Stomach (tissue), 8 donors: ENCODE measurements at regions not wholly inside any gene's neighbourhood (a gene's known extent, or its start where the extent isn't known, plus 50 kb on each side); places are given as distances from the start of the nearest gene placed in this dataset.

Experiments
- DNase-seq, 2 donors: peaks; one replicate each; pipeline versions ENCODE4 v3.0.0 to v3.0.0-alpha.2; 2013 to 2019
- H3K27ac ChIP-seq, 5 donors: fragments of 200-600 bp in 4 of 5; sonication (generic) in 4 of 5; one replicate each; pipeline ENCODE4 v1.5.1; 2013 to 2019; ENCODE audit warnings: mild to moderate bottlenecking in 1 of 5, moderate library complexity in 1 of 5
- H3K27me3 ChIP-seq, 3 donors: fragments of 200-600 bp; sonication (generic); one replicate each; pipeline ENCODE4 v1.5.1; 2017 to 2019; ENCODE audit warnings: mixed run types in 1 of 3
- H3K36me3 ChIP-seq, 4 donors: fragments of 200-600 bp; sonication (generic); 1 replicate in 3 of 4; 2 replicates in 1 of 4; pipeline ENCODE4 v1.5.1; 2016 to 2019
- H3K4me1 ChIP-seq, 4 donors: fragments of 200-600 bp; sonication (generic); one replicate each; pipeline ENCODE4 v1.5.1; 2016 to 2019
- H3K4me3 ChIP-seq, 4 donors: fragments of 200-600 bp; sonication (generic) in 3 of 4; one replicate each; pipeline ENCODE4 v1.5.1; 2016 to 2019; ENCODE audit warnings: mild to moderate bottlenecking in 1 of 4
- H3K9me3 ChIP-seq, 4 donors: fragments of 200-600 bp; sonication (generic); one replicate each; pipeline ENCODE4 v1.5.1; 2016 to 2019
- EP300 ChIP-seq: sonication (generic); formaldehyde crosslinking; IDR thresholded peaks from one replicate; pipeline ENCODE4 v1.6.1; 2017; ENCODE audit warnings: antibody characterized with exemption
- POLR2A ChIP-seq, 4 donors: fragments of 450-650 bp; IDR thresholded peaks; one replicate each; pipeline ENCODE4 v1.6.1; 2016; ENCODE audit warnings: antibody characterized with exemption in 4 of 4, control low read depth in 2 of 4, mild to moderate bottlenecking in 1 of 4, moderate library complexity in 1 of 4
- POLR2AphosphoS5 ChIP-seq, 3 donors: sonication (generic); formaldehyde crosslinking; IDR thresholded peaks; one replicate each; pipeline ENCODE4 v1.6.1; 2016; ENCODE audit warnings: antibody characterized with exemption in 3 of 3
- WGBS, 5 donors: extraction: QIAGEN DNeasy Blood & Tissue Kit in 3 of 5; methylation state at CpG; one replicate each; pipeline versions ENCODE4 v1.1.5 to v1.1.7; 2013 to 2018; 5-methylcytosine and 5-hydroxymethylcytosine counted together
- intact Hi-C: fragments of 100-400 bp; cut with DNase I; formaldehyde crosslinking; loops from one replicate; pipeline ENCODE4 v1.15.1; 2023; ENCODE audit warnings: low total_unique reads
- TF ChIP-seq, protein P1 (sequence below), 7 experiments: fragments of 450-650 bp in 4 of 7; fragments of 200-600 bp in 3 of 7; sonication (generic) in 3 of 7; IDR thresholded peaks; one replicate each; pipeline ENCODE4 v1.5.1; 2016 to 2019; ENCODE audit warnings: antibody characterized with exemption in 7 of 7, control low read depth in 2 of 7, mild to moderate bottlenecking in 1 of 7
- donor health status: healthy with polysubstance abuse.
- donor health status: Bipolar disorder and iron deficiency.
- donor health status: healthy.

DNA sequence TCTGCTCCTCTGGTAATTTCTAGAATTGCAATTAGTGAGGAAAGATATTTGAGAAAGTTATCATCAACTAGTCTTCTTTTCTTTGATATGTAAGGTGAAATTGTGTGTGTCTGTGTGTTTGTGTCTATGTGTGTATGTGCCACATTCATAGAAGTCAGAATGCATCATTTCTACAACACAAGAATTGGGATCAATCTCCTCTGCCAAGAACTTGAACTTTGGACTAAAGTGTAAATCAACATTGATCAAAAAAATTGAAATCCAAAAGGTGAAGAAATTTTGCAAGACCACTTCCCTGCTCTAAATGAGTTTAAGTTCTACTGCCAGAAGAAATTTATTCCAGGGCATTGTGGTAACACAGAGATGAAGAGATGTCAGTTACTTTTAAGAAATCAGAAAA lies 1072.8 kb downstream of the GRM8 start:
- H3K27ac ChIP-seq: no peak overlapping the region
- TF ChIP-seq POLR2A (IDR thresholded peaks at IDR 0.05) (no peak), EP300 (no peak), POLR2AphosphoS5 (IDR thresholded peaks at IDR 0.05) (no peak)
- TF ChIP-seq, protein P1, sequence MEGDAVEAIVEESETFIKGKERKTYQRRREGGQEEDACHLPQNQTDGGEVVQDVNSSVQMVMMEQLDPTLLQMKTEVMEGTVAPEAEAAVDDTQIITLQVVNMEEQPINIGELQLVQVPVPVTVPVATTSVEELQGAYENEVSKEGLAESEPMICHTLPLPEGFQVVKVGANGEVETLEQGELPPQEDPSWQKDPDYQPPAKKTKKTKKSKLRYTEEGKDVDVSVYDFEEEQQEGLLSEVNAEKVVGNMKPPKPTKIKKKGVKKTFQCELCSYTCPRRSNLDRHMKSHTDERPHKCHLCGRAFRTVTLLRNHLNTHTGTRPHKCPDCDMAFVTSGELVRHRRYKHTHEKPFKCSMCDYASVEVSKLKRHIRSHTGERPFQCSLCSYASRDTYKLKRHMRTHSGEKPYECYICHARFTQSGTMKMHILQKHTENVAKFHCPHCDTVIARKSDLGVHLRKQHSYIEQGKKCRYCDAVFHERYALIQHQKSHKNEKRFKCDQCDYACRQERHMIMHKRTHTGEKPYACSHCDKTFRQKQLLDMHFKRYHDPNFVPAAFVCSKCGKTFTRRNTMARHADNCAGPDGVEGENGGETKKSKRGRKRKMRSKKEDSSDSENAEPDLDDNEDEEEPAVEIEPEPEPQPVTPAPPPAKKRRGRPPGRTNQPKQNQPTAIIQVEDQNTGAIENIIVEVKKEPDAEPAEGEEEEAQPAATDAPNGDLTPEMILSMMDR (IDR thresholded peaks at IDR 0.05): no peak
- no peak overlapping the region for H3K4me3 ChIP-seq
- H3K9me3 ChIP-seq: peaks cover 0 to 13% (median 1%) of the 10 kb centered on the region in 4 donors
- H3K4me1 ChIP-seq: no peaks in the 10 kb centered on the region
- intact Hi-C loops: no loop called here
- H3K27me3 ChIP-seq: no peaks in the 10 kb centered on the region
- no peaks in the 10 kb centered on the region for H3K36me3 ChIP-seq
- no peak for DNase-seq

DNA sequence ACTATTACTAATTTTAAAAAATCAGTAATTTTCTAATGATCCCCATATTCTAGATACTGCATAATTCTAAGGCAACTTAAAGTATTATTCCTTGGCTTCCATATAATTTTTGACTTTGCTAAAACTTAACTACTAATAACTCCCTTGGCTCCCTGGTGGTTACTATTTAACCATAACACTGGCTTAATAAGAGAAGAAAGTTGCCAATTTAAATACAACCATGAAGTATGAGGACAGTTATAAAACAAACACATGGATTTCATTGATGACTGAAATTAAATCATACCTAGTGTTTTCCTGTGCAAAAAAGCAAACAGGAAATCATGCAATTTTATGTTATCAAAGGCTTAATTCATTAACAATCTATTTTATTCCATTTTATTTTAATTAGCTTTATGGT lies 1073.9 kb downstream of the GRM8 start:
- no peaks in the 10 kb centered on the region for H3K36me3 ChIP-seq
- TF ChIP-seq POLR2AphosphoS5 (IDR thresholded peaks at IDR 0.05) (no peak), POLR2A (IDR thresholded peaks at IDR 0.05) (no peak), EP300 (no peak)
- TF ChIP-seq, protein P1 (IDR thresholded peaks at IDR 0.05): no peak
- H3K9me3 ChIP-seq: peaks cover 0 to 14% (median 4%) of the 10 kb centered on the region in 4 donors
- no peaks in the 10 kb centered on the region for H3K27me3 ChIP-seq
- DNase-seq: no peak
- intact Hi-C loops: no loop called here
- H3K27ac ChIP-seq: no peak overlapping the region
- H3K4me3 ChIP-seq: no peak overlapping the region
- no peaks in the 10 kb centered on the region for H3K4me1 ChIP-seq

DNA sequence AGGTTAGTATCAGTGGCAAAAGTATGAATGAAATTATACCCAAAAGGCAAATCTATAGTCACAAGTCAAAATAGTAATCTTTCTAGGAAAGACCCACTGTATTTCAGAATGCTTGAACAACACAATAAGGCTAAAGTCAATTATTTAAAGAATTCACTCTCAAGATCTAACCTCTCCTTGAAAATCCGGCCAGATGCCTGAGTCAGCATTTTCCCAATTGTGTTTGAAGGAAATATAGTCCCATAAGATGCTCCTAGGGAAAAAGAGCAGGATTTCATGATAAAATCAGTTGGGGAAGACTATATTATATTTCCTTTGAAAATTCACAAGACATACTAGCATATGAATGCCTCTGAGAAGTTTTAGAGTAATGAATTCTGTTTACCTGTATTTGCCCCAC lies 1075.0 kb downstream of the GRM8 start:
- Histone ChIP-seq H3K36me3 (no peaks in the 10 kb centered on the region), H3K27ac (no peak overlapping the region), H3K27me3 (no peaks in the 10 kb centered on the region), H3K4me3 (no peak overlapping the region), H3K9me3 (peaks cover 0 to 14% (median 4%) of the 10 kb centered on the region in 4 donors), H3K4me1 (no peaks in the 10 kb centered on the region)
- no peak for DNase-seq
- intact Hi-C loops: no loop called here
- TF ChIP-seq POLR2AphosphoS5 (IDR thresholded peaks at IDR 0.05) (no peak), EP300 (no peak), POLR2A (IDR thresholded peaks at IDR 0.05) (no peak)
- TF ChIP-seq, protein P1 (IDR thresholded peaks at IDR 0.05): no peak
- WGBS, 5 donors: 55 to 77% (median 59%) methylated on average over 1 of the region's 1 CpG

DNA sequence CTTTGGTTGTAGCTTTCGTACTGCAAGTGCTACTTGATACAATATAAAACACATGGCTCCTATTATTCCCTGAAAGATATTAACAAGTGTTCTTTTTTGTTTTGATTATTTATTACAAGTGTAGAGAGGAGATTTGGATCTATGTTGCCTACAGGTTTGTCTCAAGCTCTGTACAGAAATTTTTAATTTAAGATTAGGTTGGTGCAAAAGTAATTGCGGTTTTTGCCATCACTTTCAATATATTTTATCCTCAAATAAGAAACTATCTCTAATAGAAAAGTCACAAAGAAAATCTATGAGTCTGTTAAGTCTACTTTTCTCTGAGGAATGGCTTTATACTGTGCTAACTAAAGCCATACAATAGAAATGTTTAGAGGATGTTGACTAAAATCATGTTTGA lies 1086.1 kb downstream of the GRM8 start:
- 59 to 84% (median 73%) methylated on average over 2 of the region's 2 CpGs for WGBS, 5 donors
- peaks cover 0 to 8% (median 5%) of the 10 kb centered on the region in 4 donors for H3K9me3 ChIP-seq
- H3K4me3 ChIP-seq: no peak overlapping the region
- TF ChIP-seq, protein P1 (IDR thresholded peaks at IDR 0.05): no peak
- TF ChIP-seq EP300: no peak
- TF ChIP-seq POLR2AphosphoS5 (IDR thresholded peaks at IDR 0.05): no peak
- no peak for TF ChIP-seq POLR2A (IDR thresholded peaks at IDR 0.05)
- DNase-seq: no peak
- H3K27ac ChIP-seq: no peak overlapping the region
- H3K27me3 ChIP-seq: no peaks in the 10 kb centered on the region
- intact Hi-C loops: no loop called here
- no peaks in the 10 kb centered on the region for H3K4me1 ChIP-seq
- no peaks in the 10 kb centered on the region for H3K36me3 ChIP-seq
